ENCODE measurements at regions not wholly inside any gene's neighbourhood (a gene's known extent, or its start where the extent isn't known, plus 50 kb on each side); places are given as distances from the start of the nearest gene placed in this dataset.

DNA sequence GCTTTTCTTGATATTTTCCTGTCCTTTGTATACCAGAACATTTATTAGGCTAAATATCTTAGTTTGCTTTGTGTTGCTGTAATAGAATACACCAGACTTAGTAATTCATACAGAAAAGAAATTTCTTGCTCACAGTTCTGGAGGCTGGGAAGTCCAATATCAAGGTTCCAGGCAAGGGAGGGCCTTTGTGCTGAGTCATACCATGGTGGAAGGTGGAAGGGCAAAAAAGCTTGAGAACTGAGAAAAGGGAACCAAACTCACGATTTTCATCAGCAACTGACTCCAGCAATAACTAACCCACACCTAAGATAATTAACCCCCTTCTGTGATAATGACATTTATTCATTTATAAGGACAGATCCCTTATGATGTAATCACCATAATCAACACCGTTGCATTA lies 496.9 kb upstream of the SUCLG2 start:
- DNase-seq = no peak

DNA sequence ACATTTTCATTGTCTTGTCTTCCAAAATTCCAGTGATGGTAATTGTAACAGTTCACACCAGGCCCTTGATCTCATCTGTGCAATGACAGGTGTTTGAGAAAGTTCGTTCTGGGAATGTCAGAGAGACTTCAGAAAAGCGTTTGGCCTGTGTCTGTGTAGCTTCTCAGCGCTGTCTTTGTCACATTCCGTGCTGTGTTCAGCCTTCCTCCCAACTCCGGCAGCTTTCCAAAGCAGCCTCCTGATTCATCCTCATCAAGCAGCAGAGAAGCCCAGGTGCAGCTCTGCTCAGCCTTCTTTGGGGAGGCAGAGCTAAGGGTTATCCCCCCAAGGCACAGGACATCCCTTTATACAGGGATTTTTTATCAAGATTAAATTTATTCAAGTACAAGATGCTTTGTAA lies 494.0 kb upstream of the SUCLG2 start:
- DNase-seq = no peak

DNA sequence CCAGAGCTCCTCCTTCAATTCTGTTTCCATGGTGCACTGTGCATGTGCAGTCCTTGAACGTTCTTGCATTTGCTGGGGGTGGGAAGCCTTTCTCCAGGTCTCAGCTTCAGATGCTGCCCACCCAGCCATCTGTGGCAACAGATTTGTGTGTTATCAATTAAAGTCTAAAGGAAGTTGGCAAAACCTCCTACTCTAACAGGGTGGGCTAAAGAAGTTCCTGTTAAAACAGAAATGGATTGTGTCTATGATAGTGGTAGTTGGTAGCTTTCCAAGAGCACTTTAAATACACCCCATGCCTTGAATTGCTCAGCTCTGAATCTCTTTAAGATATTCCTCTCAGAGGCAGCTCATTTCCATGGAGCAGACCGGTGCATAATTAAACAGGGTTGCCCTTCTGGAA lies 488.0 kb upstream of the SUCLG2 start:
- no peak for DNase-seq

DNA sequence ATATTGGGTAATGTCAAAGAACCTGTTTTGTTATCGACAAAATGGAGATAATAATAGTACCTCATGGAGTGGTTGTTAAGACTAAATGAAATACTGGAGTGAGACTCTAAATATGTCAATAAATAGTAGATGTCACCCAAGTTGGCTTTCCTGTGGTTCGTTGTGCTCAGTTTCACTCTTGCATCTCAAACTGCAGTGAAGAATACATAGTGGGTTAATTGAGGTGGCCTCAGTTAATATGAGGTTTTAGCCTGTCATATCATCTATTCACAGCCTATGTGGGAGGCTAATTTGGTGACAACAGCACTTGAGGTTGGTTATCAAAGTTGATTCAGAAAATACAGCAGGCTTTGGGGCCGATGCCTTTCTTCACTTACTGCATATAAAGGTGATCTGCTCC lies 485.5 kb upstream of the SUCLG2 start:
- DNase-seq = no peak

DNA sequence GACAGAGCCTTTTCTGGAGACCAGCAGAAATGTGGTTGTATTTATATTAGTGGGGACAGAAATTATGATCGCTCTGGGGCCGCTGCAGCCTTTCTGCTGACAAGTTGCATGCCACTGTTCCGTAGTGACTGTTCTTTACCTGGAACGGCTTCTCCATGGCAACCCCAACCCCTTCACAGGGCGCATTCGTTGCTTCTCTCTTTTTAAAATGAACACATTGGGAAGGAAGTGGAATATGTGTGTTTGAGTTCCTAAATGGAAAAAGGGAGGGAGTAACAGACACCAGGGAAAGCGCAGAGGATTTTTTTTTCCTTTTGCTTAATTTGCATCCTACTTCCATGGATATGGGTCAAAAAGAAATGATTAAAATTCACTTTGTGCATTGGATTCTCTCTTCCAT lies 482.0 kb upstream of the SUCLG2 start:
- no peak for DNase-seq

DNA sequence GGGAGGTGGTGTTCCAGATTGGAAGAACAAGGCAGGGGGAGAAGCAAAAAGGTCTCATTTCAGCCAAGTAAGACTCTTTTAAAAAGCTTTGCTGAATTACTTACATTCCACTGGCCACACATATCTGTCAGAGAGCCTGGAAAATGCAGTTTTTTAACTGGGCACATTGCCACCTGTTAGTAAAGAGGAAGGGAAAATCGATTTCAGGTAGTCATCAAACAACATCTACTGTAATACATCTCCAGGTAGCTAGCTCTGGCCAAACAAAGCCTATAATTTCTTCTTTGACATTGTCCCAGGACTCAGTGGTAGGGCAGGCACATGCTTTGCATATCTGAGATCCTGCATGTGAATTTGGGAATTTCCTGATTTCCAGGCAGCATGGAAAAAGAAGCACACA lies 480.7 kb upstream of the SUCLG2 start:
- DNase-seq = no peak

DNA sequence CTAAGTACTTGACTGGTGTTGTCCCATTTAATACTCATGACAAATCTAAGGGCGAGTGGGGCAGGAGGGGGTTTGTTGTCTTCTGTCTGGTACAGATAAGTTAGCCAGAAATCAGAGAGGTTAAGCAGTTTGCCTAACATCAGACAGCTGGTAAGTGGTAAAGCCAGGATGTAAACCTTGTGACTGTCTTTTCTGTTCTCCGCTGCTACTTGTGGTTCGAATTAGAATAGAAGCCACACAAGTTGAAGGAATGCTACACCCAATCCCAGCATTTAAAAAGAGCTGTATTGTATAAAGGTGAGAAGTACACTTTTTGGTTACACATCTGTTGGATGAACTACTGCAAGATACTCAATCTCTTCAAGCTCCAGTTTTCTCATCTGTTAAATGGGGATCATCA lies 474.7 kb upstream of the SUCLG2 start:
- DNase-seq = no peak

DNA sequence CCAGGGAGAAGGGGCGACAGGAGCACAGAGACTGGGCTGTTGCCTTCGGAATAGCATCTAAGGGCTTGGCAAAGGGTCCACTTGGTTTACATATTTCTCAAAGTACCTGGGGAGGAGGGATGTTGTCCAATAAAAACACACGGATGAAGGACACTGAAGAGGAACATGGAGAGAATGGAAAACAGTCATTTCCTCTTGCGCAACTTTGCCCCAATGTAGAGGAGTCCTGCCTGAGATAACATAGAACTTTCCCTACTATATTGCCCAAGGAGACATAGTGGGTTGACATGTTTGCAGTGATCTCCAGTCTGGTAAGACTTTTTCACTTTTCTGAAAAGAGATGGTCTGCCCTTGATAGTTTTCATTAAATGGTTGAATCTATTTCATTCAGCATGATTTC lies 468.8 kb upstream of the SUCLG2 start:
- DNase-seq = no peak

DNA sequence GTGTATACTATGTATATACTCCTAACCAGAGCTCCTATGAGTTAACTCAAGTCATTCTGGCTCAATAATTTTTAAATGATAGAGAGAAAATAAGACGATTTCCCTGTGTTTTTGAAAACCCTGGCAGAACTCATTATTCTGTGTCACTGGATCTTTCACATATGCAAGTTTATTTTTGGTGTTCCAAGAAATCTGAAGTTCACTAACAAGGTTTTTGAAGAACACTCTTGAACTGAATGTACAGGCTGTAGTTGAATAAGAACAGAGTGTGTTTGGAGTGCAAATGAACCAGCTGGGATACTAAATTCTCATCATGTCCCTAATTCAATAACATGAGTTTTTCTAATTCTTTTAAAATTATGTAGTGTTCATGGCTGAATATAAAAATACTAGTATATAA lies 466.9 kb upstream of the SUCLG2 start:
- DNase-seq = no peak

DNA sequence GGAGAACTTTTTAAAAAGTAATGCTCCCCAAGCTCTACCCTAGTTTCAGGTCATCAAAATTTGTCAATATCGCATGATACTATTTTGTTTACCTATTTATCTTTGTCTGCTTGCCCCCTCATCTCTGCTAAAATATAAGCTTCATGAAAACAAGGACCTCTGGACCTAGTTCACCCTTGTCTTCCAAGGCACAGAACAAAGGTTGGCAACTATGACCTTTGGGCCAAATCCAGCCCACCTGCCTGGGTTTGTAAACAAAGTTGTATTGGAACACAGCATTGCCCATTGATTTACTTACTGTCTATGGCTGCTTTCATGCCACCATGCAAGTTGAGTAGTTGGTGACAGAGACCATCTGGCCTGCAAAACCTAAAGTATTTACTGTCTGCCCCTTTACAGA lies 462.2 kb upstream of the SUCLG2 start:
- DNase-seq = no peak

DNA sequence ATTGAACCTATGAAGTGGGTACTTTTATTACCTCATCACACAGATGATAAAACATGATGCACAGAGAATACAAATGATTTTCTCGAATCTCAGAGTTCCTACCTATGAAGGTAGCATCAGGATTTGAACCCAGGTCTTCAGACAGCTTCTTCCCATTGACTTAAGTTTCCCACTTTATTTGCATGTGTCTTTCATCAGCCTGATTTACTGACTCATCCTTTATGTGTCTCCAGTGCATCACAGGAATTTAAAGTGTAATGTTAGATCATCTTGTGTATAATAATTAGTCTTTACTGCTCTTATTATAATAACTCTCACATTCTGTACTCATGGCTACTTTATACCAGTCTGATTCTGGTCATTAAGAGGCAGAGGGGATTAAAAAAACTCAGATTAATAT lies 449.4 kb upstream of the SUCLG2 start:
- no peak for DNase-seq

DNA sequence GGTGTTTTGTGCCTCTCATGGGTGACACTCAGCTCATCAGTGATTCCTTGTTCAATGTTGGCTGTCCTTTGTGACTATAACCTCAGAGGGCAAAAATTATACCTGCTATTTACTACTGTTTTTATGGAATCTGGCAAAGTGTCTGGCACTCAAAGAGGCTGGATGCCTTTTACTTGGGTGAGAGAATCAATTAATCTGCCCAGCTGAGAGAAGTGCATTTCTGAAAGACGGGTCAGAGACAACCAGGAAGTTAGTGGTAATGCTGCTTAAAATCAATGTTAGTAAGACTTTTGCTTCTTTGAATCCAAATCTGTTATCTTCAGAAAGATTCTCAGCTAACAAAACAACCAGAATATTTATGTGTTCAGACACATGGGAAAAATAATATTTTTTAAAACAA lies 436.2 kb upstream of the SUCLG2 start:
- DNase-seq = no peak

DNA sequence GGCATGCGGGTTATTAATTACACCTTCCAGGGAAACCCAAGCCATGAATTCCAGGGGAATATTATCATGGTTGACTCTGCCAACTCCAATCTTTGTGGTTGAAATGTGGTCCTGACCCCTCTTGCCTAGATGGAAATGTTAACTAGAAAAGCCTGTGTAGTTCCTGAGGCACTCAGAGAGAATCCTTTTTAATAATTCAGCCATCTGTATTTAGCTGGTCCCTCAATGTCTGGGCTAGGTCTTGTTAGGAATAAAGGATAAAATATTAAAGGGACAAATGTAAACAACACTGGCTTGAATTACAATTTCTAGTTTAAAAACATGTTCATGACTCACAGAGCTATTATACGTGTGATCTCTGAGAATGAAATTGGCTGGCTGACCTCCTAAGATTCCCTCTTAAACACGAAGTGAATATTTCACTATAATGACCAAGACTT lies 435.2 kb upstream of the SUCLG2 start:
- no peak for DNase-seq

DNA sequence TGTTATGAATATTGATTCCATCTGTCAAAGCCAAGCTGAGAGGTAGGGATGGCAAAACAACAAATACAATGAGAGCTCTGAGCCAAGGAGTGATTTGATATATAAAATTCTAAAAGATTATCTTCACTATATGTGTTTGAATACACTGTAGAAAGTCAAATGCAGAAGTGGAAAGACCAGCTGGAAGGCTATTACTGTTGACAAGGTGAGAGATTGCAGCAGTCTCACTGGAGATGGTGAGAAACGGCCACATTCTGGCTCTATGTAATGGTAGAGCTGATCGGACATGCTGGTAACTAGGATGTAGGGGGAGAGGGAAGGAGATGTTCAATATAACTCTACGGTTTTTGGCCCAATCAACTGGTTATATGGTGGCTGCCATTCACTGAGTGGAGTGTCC lies 434.2 kb upstream of the SUCLG2 start:
- no peak for DNase-seq

DNA sequence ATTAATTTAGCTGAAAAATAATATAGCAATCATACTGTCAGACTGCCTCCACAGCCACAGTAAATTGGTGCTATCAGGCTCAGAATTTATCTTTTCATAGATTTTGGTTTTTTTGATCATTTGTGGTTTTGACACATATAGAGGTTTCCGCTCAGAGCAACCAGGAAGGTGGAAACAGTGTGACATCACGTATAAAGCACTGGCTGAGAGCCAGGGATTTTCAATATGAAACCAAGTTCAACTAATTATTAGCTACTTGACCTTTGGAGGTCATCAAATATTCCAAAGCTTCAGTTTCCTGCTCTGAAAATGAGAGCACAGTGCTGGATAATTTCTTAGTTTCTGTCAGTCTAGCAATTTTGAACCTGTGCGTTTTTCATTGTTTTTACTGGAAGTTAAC lies 433.8 kb upstream of the SUCLG2 start:
- DNase-seq = no peak

DNA sequence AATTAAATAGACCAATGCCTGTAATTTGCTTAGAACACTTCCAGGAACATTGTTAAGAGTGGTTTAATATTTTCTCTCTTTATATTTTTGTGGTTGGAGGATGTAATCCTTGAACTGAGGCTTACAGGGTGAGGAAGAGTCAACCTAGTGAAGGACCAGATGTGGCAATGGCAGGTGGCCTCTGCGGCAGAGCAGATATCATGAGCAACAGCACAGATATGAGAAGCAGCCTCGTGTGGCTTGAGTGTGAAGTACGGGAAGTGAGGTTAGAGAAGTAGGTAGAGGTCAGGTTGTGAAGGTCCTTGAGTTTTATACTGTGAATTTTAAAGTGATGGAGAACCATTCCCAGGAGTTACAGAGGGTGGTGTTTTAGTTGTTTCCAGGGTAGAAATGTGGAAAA lies 417.6 kb upstream of the SUCLG2 start:
- no peak for DNase-seq

DNA sequence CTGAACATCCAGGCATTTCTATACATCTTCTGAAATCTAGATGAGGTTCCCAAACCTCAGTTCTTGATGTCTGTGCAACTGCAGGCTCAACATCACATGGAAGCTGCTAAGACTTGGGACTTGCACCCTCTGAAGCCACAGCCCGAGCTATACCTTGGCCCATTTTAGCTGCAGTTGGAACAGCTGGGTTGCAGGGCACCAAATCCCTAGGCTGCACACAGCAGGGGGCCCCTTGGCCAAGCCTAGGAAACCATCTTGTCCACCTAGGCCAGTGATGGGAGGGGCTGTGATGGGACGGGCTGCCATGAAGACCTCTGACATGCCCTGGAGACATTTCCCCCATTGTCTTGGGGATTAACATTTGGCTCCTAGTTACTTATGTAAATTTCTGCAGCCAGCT lies 415.8 kb upstream of the SUCLG2 start:
- DNase-seq = no peak

DNA sequence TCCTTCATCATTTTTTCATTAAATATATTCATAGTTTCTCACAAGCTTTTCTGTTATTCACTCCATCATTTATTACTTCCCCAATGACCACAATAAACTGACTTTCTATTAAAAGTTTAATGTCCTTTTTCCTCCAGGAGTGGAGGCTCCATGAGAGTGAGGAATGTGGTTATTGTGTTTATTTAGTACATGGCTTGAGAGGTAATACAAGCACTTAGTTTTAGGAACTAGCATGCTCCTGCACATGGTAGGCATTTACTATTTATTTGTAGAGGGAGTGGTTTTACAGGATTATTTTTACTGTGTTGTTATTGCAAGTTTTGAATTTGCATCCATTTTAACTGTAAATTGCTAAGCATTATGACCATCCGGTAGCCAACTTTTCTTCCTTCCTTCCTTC lies 412.9 kb upstream of the SUCLG2 start:
- DNase-seq = no peak

DNA sequence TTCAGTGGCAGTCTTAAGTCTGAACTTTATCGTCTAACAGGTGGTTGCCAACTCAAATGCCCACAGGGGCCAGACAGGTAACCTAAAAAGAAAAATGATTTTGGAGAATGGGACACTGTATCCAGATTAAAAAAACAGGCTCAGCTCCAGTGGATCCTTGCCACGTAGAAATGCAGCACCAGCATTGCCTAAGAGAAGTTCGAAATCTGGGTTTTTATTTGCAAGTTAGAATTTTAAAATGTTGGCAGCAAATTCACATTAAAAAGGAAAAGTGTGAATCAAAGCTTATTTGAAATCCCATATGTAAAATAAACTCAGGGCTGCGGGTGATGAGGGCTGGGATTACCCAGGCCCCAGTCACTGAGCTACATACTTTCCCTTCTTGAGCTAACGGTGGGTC lies 408.5 kb upstream of the SUCLG2 start:
- DNase-seq = no peak

DNA sequence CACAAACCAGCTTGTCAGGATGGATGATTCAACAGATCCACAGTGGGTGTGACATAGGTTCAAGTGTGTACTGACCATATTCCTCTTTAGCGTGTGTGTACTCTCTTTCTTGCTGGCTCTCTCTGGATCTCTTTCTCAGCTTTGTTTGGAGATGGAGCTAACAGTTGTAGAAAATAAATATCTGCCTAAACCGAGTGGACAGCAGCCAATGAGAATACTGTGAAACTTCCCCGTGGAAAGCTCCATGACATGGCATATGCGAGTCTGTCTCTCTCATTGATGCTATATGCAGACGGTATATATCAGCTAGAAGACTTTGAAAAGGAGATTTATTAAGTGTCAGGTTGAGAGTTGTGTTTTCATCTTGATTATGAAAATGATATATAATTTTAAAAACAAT lies 406.5 kb upstream of the SUCLG2 start:
- DNase-seq = no peak

DNA sequence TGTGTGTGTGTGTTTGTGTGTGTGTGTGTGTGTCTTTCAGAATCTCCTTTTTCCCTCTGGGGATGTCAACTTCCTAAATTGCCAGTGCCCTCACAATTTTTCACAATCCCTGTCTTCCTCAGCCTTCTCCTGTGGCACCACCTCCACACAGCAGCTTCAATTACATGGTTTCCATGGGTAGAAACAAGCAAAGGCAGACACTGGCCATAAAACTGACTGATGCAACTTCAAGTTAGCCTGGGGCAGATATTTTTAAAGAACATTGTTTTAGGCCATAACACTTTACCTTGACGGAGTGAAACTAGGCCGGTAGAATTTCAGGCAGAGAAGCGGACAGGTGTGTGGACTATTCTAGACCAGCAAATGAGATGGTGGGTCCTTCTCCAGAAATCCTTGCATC lies 405.8 kb upstream of the SUCLG2 start:
- DNase-seq = no peak

DNA sequence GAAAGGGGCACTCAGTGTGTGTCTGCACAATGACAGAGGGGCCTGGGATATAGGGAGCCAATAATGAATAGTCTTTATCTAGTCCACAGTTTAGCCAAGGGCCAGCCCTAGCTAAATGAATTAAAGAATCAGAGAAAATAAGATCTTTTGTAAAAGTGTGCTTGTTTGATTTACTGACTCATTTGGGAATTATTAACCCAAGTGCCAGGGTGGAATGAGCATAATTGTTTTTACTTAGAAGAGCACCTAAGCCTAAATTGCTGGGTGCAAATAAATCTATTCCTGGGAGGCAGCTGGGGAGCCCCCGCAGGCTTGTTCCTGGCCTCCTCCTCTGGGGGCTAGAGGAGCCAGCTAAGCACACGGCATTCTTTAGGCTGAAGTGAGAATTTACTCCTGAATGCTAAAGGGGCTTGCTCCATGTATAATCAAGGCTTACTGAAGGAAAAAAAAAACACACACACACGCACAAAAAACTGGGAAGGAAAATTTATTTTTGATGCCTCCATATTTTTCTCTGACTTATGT lies 405.3 kb upstream of the SUCLG2 start:
- DNase-seq = peak; percentile 6

DNA sequence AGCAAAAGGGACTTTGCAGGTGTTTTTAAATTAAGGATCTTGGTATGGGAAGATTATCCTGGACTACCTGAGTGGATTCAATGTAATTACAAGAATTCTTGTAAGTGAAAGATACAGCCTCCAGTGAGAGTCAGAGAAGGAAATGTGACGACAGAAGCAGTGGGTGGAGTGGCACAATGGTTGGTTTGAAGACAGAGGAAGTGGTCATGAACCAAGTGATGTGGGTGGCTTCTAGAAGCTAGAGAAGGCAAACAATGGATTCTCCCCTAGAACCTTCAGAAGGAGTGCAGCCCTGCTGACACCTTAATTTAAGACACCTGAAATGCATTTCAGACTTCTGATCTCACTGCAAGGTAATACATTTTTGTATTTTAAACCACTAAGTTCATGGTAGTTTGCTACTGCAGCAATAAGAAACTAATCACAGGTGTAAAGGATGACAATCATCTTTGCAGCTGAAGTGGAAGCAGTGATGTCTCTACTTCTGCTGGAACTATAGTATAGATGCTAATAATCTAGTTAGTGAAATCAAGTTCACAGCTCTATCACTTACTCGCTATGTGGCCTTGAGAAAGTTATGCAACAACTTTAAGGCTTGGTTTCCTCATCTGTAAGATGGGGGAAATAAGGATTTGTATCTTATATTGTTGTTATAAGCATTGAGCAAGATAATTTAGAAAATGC lies 403.4 kb upstream of the SUCLG2 start:
- no peak for DNase-seq

DNA sequence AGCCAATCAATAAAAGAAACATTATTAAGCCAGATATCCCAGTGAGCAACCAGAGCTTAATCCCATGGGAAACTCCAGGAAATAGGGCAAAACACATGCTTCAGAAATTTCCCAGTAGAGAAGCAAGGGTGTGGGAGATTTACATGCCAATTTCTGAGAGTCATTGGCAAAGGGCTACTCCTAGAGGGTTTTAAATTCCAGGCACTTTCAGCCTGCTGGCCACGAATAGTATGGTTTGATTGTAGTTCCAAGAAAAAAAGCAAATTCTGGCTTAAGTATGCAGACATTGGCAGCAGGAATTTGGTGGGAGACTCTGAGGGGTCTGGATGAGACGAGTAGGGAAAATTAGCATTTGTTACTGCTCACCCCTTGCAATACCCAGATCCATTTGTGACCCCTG lies 402.1 kb upstream of the SUCLG2 start:
- DNase-seq = no peak

DNA sequence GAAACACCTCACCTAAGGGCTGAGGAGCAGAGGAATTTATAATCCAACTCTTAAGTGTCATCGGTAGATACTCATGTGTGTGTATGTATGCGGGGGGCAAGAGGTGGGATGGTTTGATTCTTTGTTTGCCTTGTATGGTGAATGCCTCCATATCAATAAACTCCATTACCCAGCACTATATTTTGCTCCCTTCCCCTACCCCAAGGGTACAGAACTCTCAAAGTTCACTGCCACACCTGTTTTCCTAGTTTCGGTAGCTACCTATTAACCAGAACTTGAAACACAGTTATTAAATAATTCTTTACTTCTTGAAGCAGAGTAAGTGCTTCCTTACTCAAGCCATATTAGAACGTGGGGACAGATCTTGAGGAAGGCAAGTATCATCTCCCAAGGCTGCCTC lies 400.8 kb upstream of the SUCLG2 start:
- no peak for DNase-seq

All from right kidney (tissue), 1 donor.